ENCODE measurements at regions not wholly inside any gene's neighbourhood (a gene's known extent, or its start where the extent isn't known, plus 50 kb on each side); places are given as distances from the start of the nearest gene placed in this dataset.

DNA sequence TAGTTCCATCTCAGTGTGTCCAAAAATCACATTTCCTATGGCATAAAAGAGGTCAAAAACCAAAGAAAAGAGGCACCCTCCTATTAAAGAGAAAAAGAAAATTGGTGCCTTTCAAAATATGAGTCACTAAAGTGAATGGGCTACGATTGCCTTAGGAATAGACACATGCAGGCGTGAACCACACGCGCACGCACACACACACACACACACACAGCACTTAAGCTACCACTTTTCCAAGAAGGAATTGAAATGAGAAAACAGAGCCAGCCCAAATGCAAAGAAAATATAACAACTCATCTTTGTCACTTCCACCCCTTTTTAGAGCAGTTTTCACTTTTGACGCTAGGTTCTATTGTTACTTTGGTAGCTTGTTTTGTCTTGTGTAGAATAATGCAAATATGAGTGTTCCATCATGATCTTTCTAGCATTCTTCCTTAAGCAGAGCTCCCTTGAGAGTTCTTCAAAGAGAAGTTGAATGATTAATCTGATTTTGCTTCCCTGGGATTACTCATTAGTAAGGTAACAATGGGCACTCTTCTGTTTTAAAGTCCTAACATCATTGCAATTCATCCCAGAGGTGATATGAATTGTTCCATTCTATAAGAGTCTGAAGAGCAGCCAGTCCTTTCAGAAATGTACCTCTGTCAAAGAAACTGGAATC lies 239.2 kb upstream of the GNPDA2 start:
- TF ChIP-seq, protein P1, sequence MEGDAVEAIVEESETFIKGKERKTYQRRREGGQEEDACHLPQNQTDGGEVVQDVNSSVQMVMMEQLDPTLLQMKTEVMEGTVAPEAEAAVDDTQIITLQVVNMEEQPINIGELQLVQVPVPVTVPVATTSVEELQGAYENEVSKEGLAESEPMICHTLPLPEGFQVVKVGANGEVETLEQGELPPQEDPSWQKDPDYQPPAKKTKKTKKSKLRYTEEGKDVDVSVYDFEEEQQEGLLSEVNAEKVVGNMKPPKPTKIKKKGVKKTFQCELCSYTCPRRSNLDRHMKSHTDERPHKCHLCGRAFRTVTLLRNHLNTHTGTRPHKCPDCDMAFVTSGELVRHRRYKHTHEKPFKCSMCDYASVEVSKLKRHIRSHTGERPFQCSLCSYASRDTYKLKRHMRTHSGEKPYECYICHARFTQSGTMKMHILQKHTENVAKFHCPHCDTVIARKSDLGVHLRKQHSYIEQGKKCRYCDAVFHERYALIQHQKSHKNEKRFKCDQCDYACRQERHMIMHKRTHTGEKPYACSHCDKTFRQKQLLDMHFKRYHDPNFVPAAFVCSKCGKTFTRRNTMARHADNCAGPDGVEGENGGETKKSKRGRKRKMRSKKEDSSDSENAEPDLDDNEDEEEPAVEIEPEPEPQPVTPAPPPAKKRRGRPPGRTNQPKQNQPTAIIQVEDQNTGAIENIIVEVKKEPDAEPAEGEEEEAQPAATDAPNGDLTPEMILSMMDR (conservative IDR thresholded peaks at IDR 0.05; ENCODE audit: low read depth, low read length) = no peak
- TF ChIP-seq MXI1 (IDR thresholded peaks at IDR 0.05; ENCODE audit: borderline replicate concordance, low read depth, low read length) (no peak), POLR2A (IDR thresholded peaks at IDR 0.05; ENCODE audit: low read depth, low read length) (no peak), FOS (IDR thresholded peaks at IDR 0.05; ENCODE audit: low read depth, low read length) (no peak), RFX5 (IDR thresholded peaks at IDR 0.05; ENCODE audit: low read depth, low read length) (no peak), MAFK (IDR thresholded peaks at IDR 0.05; ENCODE audit: low read depth, low read length) (no peak), RAD21 (IDR thresholded peaks at IDR 0.05; ENCODE audit: low read length) (no peak), BHLHE40 (IDR thresholded peaks at IDR 0.05; ENCODE audit: low read depth, low read length) (no peak), SMC3 (IDR thresholded peaks at IDR 0.05; ENCODE audit: low read depth, low read length) (no peak), NFE2L2 (IDR thresholded peaks at IDR 0.05; ENCODE audit: low read depth, low read length) (no peak)
- TF ChIP-seq, protein P2, sequence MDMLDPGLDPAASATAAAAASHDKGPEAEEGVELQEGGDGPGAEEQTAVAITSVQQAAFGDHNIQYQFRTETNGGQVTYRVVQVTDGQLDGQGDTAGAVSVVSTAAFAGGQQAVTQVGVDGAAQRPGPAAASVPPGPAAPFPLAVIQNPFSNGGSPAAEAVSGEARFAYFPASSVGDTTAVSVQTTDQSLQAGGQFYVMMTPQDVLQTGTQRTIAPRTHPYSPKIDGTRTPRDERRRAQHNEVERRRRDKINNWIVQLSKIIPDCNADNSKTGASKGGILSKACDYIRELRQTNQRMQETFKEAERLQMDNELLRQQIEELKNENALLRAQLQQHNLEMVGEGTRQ (IDR thresholded peaks at IDR 0.05; ENCODE audit: low read depth, low read length) = no peak

Measured in IMR-90 (cell line).